ENCODE measurements at regions not wholly inside any gene's neighbourhood (a gene's known extent, or its start where the extent isn't known, plus 50 kb on each side); places are given as distances from the start of the nearest gene placed in this dataset.
"Not testable (repeated sequence)": the region's sequence is repeated elsewhere in the genome, so short reads cannot be mapped to it uniquely, and the experiment has no call there.

DNA sequence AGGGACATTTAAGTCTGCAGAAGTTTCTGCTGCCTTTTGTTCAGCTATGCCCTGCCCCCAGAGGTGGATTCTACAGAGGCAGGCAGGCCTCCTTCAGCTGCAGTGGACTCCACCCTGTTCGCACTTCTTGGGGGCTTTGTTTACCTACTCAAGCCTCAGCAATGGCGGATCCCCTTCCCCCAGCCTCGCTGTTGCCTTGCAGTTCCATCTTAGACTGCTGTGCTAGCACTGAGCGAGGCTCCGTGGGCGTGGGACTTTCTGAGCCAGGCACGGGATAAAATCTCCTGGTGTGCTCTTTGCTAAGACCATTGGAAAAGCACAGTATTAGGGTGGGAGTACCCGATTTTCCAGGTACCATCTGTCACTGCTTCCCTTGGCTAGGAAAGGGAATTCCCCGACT, 1475.8 kb upstream of the ADGRL3 start:
- not testable (repeated sequence) for H3K4me3 ChIP-seq (ENCODE audit: low read depth in 1 of 2, low read length in 2 of 2); H3K9ac ChIP-seq (ENCODE audit: low read depth in 1 of 2, low read length in 2 of 2); H3K36me3 ChIP-seq (ENCODE audit: control insufficient read depth in 1 of 2, insufficient read depth in 2 of 2, low read length in 2 of 2); H3K27me3 ChIP-seq (ENCODE audit: control insufficient read depth in 1 of 2, insufficient read depth in 2 of 2, low read length in 2 of 2); H3K9me3 ChIP-seq (ENCODE audit: control insufficient read depth in 1 of 2, low read length in 2 of 2); H3K27ac ChIP-seq (ENCODE audit: low read depth, low read length); H3K4me1 ChIP-seq (ENCODE audit: control insufficient read depth in 1 of 2, insufficient read depth in 2 of 2, low read length in 2 of 2)

DNA sequence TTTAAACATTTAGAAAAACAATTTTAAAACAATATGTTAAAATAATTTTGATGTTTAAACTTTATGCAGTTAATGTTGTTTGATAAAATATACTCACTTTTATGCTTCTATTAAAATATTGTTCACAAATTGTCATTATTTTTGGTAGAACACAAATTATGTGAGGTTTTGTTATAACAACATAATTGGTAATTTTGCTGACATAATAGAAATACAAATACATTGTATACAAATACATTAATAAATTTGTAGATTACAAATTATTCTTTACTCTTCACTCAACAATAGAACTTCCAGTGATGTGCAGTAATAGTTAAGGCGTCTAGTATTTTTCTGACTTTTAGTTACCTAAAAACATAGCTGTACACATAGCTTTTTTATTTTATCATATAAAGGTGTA, 1472.4 kb upstream of the ADGRL3 start:
- H3K9ac ChIP-seq (ENCODE audit: low read depth in 1 of 2, low read length in 2 of 2), result no peak overlapping the region
- peaks cover 0 to 3% of the 10 kb centered on the region in 2 donors for H3K9me3 ChIP-seq (ENCODE audit: control insufficient read depth in 1 of 2, low read length in 2 of 2)
- H3K4me3 ChIP-seq (ENCODE audit: low read depth in 1 of 2, low read length in 2 of 2), result no peak overlapping the region
- no peaks in the 10 kb centered on the region for H3K27me3 ChIP-seq (ENCODE audit: control insufficient read depth in 1 of 2, insufficient read depth in 2 of 2, low read length in 2 of 2)
- no peaks in the 10 kb centered on the region for H3K36me3 ChIP-seq (ENCODE audit: control insufficient read depth in 1 of 2, insufficient read depth in 2 of 2, low read length in 2 of 2)
- H3K4me1 ChIP-seq (ENCODE audit: control insufficient read depth in 1 of 2, insufficient read depth in 2 of 2, low read length in 2 of 2), result no peaks in the 10 kb centered on the region
- no peak overlapping the region for H3K27ac ChIP-seq (ENCODE audit: low read depth, low read length)

DNA sequence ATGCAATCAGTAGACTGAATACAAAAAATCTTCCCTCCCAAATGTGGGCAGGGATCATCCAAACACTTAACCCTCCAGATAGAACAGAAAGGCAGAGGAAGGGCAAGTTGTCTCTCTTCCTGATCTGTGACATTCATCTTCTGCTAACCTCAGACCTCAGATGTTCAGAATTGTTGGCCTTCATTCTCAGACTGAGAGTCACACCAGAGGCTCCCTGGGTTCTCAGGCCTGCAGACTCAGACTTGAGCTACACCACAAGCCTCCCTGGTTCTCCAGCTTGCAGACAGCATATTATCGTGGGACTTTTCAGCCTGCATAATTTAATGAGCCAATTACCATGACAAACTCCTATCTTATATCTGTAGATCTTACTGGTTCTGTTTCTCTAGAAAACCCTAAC, 1471.6 kb upstream of the ADGRL3 start:
- no peak overlapping the region for H3K4me3 ChIP-seq (ENCODE audit: low read depth in 1 of 2, low read length in 2 of 2)

DNA sequence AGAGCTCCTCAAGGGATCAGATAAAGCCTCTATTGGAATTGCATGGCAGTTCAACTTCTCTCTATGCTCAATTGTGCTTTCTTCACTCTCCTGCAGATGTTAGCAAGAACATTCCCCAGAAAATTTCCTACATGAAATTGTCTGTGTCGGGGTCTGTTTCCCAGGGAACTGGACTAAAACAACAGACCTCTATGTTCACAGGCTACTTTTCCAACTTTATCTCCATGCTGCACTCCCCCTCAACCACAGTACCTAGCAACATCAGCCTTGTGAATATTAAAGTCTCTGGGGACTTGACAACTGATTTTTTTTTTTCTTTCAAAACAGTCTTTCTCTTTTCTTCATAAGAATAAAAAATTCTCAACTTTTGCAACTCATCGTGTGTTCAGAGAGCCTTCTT, 1470.8 kb upstream of the ADGRL3 start:
- H3K4me1 ChIP-seq (ENCODE audit: control insufficient read depth in 1 of 2, insufficient read depth in 2 of 2, low read length in 2 of 2), result no peaks in the 10 kb centered on the region
- peaks cover 0 to 3% of the 10 kb centered on the region in 2 donors for H3K9me3 ChIP-seq (ENCODE audit: control insufficient read depth in 1 of 2, low read length in 2 of 2)
- H3K27ac ChIP-seq (ENCODE audit: low read depth, low read length), result no peak overlapping the region
- no peaks in the 10 kb centered on the region for H3K36me3 ChIP-seq (ENCODE audit: control insufficient read depth in 1 of 2, insufficient read depth in 2 of 2, low read length in 2 of 2)
- H3K4me3 ChIP-seq (ENCODE audit: low read depth in 1 of 2, low read length in 2 of 2), result no peak overlapping the region
- no peaks in the 10 kb centered on the region for H3K27me3 ChIP-seq (ENCODE audit: control insufficient read depth in 1 of 2, insufficient read depth in 2 of 2, low read length in 2 of 2)
- no peak overlapping the region for H3K9ac ChIP-seq (ENCODE audit: low read depth in 1 of 2, low read length in 2 of 2)

More for the DNA sequence above, 1471.6 kb upstream of the ADGRL3 start:
- no peaks in the 10 kb centered on the region for H3K4me1 ChIP-seq (ENCODE audit: control insufficient read depth in 1 of 2, insufficient read depth in 2 of 2, low read length in 2 of 2)
- no peak overlapping the region for H3K9ac ChIP-seq (ENCODE audit: low read depth in 1 of 2, low read length in 2 of 2)
- H3K9me3 ChIP-seq (ENCODE audit: control insufficient read depth in 1 of 2, low read length in 2 of 2), result peaks cover 0 to 3% of the 10 kb centered on the region in 2 donors
- no peaks in the 10 kb centered on the region for H3K36me3 ChIP-seq (ENCODE audit: control insufficient read depth in 1 of 2, insufficient read depth in 2 of 2, low read length in 2 of 2)
- H3K27ac ChIP-seq (ENCODE audit: low read depth, low read length), result no peak overlapping the region
- H3K27me3 ChIP-seq (ENCODE audit: control insufficient read depth in 1 of 2, insufficient read depth in 2 of 2, low read length in 2 of 2), result no peaks in the 10 kb centered on the region

DNA sequence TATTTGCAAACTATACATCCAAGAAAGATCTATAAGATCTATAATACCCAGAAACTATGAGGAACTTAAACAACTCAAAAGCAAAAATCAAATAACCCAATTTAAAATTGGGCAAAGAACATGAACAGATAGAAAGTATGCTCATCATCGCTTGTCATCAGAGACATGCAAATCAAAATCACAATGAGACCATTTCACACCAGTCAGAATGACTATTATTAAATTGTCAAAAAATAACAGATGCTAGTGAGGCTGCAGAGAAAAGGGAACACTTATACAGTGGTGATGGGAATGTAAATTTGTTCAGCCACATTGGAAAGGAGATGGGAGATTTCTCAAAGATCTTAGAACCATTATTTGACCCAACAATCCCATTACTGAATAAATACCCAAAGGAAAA, 1451.7 kb upstream of the ADGRL3 start:
- Histone ChIP-seq H3K9ac (ENCODE audit: low read depth in 1 of 2, low read length in 2 of 2) (no peak overlapping the region), H3K27me3 (ENCODE audit: control insufficient read depth in 1 of 2, insufficient read depth in 2 of 2, low read length in 2 of 2) (no peaks in the 10 kb centered on the region), H3K4me3 (ENCODE audit: low read depth in 1 of 2, low read length in 2 of 2) (no peak overlapping the region), H3K27ac (ENCODE audit: low read depth, low read length) (no peak overlapping the region), H3K36me3 (ENCODE audit: control insufficient read depth in 1 of 2, insufficient read depth in 2 of 2, low read length in 2 of 2) (no peaks in the 10 kb centered on the region), H3K9me3 (ENCODE audit: control insufficient read depth in 1 of 2, low read length in 2 of 2) (peaks cover 3 to 5% of the 10 kb centered on the region in 2 donors), H3K4me1 (ENCODE audit: control insufficient read depth in 1 of 2, insufficient read depth in 2 of 2, low read length in 2 of 2) (no peaks in the 10 kb centered on the region)

DNA sequence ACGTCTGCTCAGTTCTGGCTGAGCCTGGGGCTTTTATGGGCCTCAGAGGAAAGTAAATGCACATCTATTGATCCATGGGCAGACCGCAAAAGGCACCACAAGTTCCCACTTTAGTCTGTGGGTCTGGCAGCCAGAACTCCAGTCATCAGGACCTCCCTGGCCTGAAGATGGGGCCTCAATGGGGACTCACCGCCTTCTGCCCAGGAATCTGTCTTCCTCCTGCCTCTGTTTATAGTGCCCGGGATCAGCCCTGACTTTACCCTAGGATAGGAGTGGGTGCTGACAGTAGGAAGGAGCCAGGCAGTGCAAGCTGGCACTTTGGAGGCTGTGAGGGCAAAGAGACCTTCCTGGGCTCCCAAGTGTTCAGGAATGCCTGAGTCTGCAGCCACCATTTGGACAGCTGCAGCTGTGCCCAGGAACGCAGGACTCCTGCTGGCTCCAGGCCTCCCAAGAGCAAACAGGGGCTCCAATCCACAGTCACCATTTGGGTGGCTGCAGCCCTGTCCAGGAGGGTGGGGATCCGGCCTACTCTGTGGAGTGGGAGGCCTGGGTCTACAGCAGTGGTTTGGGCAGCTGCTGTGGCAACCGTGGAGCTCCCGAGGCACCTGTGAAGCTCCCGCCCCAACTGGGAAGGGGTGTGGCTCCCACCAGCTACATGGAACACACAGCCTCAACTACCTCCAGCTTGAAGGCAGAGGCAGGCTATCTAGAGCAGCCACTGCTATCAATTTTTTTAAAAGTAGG, 1440.9 kb upstream of the ADGRL3 start:
- Histone ChIP-seq H3K9ac (ENCODE audit: low read depth in 1 of 2, low read length in 2 of 2) (no peak overlapping the region), H3K4me1 (ENCODE audit: control insufficient read depth in 1 of 2, insufficient read depth in 2 of 2, low read length in 2 of 2) (no peaks in the 10 kb centered on the region), H3K36me3 (ENCODE audit: control insufficient read depth in 1 of 2, insufficient read depth in 2 of 2, low read length in 2 of 2) (no peaks in the 10 kb centered on the region), H3K4me3 (ENCODE audit: low read depth in 1 of 2, low read length in 2 of 2) (no peak overlapping the region), H3K9me3 (ENCODE audit: control insufficient read depth in 1 of 2, low read length in 2 of 2) (peaks cover 5 to 11% of the 10 kb centered on the region in 2 donors), H3K27me3 (ENCODE audit: control insufficient read depth in 1 of 2, insufficient read depth in 2 of 2, low read length in 2 of 2) (no peaks in the 10 kb centered on the region), H3K27ac (ENCODE audit: low read depth, low read length) (no peak overlapping the region)

DNA sequence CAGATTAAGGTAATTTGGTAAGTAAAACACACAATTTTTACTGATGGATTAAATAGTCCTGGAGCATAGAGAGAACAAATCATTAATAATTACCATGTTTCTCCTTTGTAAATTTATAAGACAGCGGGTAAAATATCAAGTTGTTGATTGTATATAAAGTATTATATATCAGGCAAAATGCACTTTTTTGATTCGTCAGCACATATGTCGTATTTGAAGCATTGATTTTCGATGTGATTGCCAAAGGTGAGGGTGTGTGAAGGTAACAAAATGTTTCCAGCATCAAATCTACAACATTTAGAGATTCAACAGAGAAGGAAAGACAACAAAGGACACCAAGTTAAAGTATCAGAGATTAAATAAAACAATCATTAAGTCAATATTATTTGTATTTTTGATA, 1437.8 kb upstream of the ADGRL3 start:
- Histone ChIP-seq H3K36me3 (ENCODE audit: control insufficient read depth in 1 of 2, insufficient read depth in 2 of 2, low read length in 2 of 2) (no peaks in the 10 kb centered on the region), H3K9me3 (ENCODE audit: control insufficient read depth in 1 of 2, low read length in 2 of 2) (peaks cover 0 to 8% of the 10 kb centered on the region in 2 donors), H3K4me1 (ENCODE audit: control insufficient read depth in 1 of 2, insufficient read depth in 2 of 2, low read length in 2 of 2) (no peaks in the 10 kb centered on the region), H3K27me3 (ENCODE audit: control insufficient read depth in 1 of 2, insufficient read depth in 2 of 2, low read length in 2 of 2) (no peaks in the 10 kb centered on the region), H3K27ac (ENCODE audit: low read depth, low read length) (no peak overlapping the region), H3K4me3 (ENCODE audit: low read depth in 1 of 2, low read length in 2 of 2) (no peak overlapping the region), H3K9ac (ENCODE audit: low read depth in 1 of 2, low read length in 2 of 2) (no peak overlapping the region)

DNA sequence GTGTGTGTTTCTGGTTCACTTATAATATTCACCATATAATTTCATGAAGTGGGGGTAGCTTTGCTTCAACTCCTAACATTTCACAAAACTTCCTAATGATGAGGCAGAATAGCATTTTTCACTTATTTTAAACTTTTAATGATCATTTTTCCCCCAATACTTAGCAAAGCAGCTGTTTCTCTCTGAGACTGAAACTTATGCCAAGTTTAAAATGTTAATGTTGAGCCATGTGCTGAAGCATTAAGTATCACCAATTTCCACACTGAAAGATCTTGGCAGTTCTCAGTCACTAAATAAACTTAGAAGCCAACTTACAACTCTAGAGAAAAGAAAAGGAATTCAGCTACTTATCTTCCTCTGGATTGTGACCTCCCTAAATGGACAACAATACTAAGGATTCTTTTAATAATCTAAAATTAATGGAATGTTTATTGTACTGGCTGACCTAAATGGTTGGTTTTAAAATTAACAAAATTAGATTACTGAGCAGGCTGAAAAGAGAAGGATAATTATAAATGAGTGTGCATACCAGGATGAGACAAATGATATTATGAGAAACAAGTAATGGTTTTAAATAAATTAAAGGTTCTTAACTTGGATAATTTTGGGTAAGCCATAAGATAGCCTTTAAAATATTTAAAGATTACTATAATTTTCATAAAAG, 1429.4 kb upstream of the ADGRL3 start:
- no peak overlapping the region for H3K4me3 ChIP-seq (ENCODE audit: low read depth in 1 of 2, low read length in 2 of 2)
- no peak overlapping the region for H3K9ac ChIP-seq (ENCODE audit: low read depth in 1 of 2, low read length in 2 of 2)

DNA sequence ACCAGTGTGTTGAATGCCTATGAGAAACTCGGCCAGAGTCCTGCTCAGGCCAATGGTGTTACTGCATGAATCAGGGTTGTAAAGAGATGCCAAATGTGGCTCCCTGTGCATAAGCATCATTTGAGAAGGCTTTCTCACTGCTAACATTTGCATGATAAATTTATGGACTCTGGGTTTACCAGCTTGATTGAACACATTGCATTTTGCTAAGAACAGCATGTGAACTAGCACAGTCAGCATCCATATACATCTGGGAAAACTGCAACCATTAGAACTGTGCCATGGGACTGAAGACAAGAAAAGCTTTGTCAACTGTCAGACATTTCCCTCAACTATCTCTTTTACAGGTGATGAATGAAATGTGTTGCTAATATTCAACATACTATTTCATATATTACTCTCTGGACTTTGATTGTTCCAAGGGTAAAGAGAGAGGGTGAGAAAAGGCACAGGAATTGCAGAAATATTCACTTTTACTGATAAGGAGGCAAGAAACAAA, 1427.4 kb upstream of the ADGRL3 start:
- Histone ChIP-seq H3K9me3 (ENCODE audit: control insufficient read depth in 1 of 2, low read length in 2 of 2) (peaks cover 0 to 7% of the 10 kb centered on the region in 2 donors), H3K27me3 (ENCODE audit: control insufficient read depth in 1 of 2, insufficient read depth in 2 of 2, low read length in 2 of 2) (no peaks in the 10 kb centered on the region), H3K36me3 (ENCODE audit: control insufficient read depth in 1 of 2, insufficient read depth in 2 of 2, low read length in 2 of 2) (no peaks in the 10 kb centered on the region), H3K27ac (ENCODE audit: low read depth, low read length) (no peak overlapping the region), H3K9ac (ENCODE audit: low read depth in 1 of 2, low read length in 2 of 2) (no peak overlapping the region), H3K4me3 (ENCODE audit: low read depth in 1 of 2, low read length in 2 of 2) (no peak overlapping the region), H3K4me1 (ENCODE audit: control insufficient read depth in 1 of 2, insufficient read depth in 2 of 2, low read length in 2 of 2) (no peaks in the 10 kb centered on the region)

More for the DNA sequence above, 1429.4 kb upstream of the ADGRL3 start:
- H3K27ac ChIP-seq (ENCODE audit: low read depth, low read length), result no peak overlapping the region
- no peaks in the 10 kb centered on the region for H3K36me3 ChIP-seq (ENCODE audit: control insufficient read depth in 1 of 2, insufficient read depth in 2 of 2, low read length in 2 of 2)
- H3K4me1 ChIP-seq (ENCODE audit: control insufficient read depth in 1 of 2, insufficient read depth in 2 of 2, low read length in 2 of 2), result no peaks in the 10 kb centered on the region
- H3K9me3 ChIP-seq (ENCODE audit: control insufficient read depth in 1 of 2, low read length in 2 of 2), result peaks cover 0 to 7% of the 10 kb centered on the region in 2 donors
- H3K27me3 ChIP-seq (ENCODE audit: control insufficient read depth in 1 of 2, insufficient read depth in 2 of 2, low read length in 2 of 2), result no peaks in the 10 kb centered on the region

DNA sequence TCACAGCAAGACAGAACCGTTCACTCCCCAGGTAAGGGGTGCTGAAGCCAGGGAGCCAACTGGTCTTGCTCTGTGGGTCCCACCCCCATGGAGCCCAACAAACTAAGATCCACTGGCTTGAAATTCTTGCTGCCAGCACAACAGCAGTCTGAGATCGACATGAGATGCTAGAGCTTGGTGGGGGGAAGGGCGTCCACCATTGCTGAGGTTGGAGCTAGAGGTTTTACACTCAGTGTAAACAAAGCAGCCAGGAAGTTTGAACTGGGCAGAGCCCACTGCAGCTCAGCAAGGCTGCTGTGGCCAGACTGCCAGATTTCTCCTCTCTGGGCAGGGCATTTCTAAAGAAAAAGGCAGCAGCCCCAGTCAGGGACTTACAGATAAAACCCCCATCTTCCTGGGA, 1419.9 kb upstream of the ADGRL3 start:
- H3K9me3 ChIP-seq (ENCODE audit: control insufficient read depth in 1 of 2, low read length in 2 of 2); H3K9ac ChIP-seq (ENCODE audit: low read depth in 1 of 2, low read length in 2 of 2); H3K4me3 ChIP-seq (ENCODE audit: low read depth in 1 of 2, low read length in 2 of 2); H3K27ac ChIP-seq (ENCODE audit: low read depth, low read length); H3K4me1 ChIP-seq (ENCODE audit: control insufficient read depth in 1 of 2, insufficient read depth in 2 of 2, low read length in 2 of 2); H3K36me3 ChIP-seq (ENCODE audit: control insufficient read depth in 1 of 2, insufficient read depth in 2 of 2, low read length in 2 of 2); H3K27me3 ChIP-seq (ENCODE audit: control insufficient read depth in 1 of 2, insufficient read depth in 2 of 2, low read length in 2 of 2): not testable (repeated sequence)

Measured in duodenal mucosa (tissue), 2 donors.